HEK293 (cell line): ENCODE measurements at regions not wholly inside any gene's neighbourhood (a gene's known extent, or its start where the extent isn't known, plus 50 kb on each side); places are given as distances from the start of the nearest gene placed in this dataset.
"Not testable (repeated sequence)": the region's sequence is repeated elsewhere in the genome, so short reads cannot be mapped to it uniquely, and the experiment has no call there.

ENCODE experiments used
- CTCF ChIA-PET: fragments of 350-600 bp; formaldehyde crosslinking; extraction: SDS; loops from one replicate; lab custom pipeline; 2021; ENCODE audit warnings: antibody characterized with exemption; lab: Yijun Ruan, JAX
- POLR2A ChIA-PET: fragments of 300-600 bp; formaldehyde crosslinking; extraction: SDS; loops from one replicate; lab custom pipeline; 2020; ENCODE audit warnings: antibody characterized with exemption, inconsistent platforms; lab: Yijun Ruan, JAX
- H3K27ac ChIP-seq: fragments of 200-500 bp; sonication (Bioruptor generic); 2 replicates; pipeline ENCODE4 v1.5.1; 2014; ENCODE audit warnings: low read depth, low read length, control low read depth, inconsistent platforms; ENCODE audit errors: extremely low read depth
- H3K36me3 ChIP-seq, 2 experiments: fragments of 200-500 bp in 1 of 2; sonication (Bioruptor generic) in 1 of 2; 1 replicate in 1 of 2; 2 replicates in 1 of 2; pipeline ENCODE4 v1.5.1; 2014 to 2017; ENCODE audit warnings: inconsistent platforms in 2 of 2, low read length in 2 of 2; ENCODE audit not compliant: control insufficient read depth in 2 of 2, insufficient read depth in 1 of 2
- H3K4me1 ChIP-seq: fragments of 200-500 bp; sonication (Bioruptor generic); 2 replicates; pipeline ENCODE4 v1.5.1; 2014; ENCODE audit warnings: mild to moderate bottlenecking, low read length, inconsistent platforms; ENCODE audit not compliant: control insufficient read depth, insufficient read depth
- H3K4me3 ChIP-seq: 2 replicates; pipeline ENCODE4 v1.5.1; 2011; ENCODE audit warnings: low read depth, mild to moderate bottlenecking, control low read depth, low read length, moderate library complexity
- H3K9me3 ChIP-seq: fragments of 200-500 bp; sonication (Bioruptor generic); 2 replicates; pipeline ENCODE4 v1.5.1; 2014; ENCODE audit warnings: low read depth, low read length, inconsistent platforms; ENCODE audit not compliant: control insufficient read depth, insufficient read depth
- EGR2 ChIP-seq: fragments of 450-650 bp; formaldehyde crosslinking; IDR thresholded peaks from 2 replicates; pipeline ENCODE4 v1.5.1; 2016; ENCODE audit warnings: low read depth, missing biosample characterization, missing genetic modification characterization
- FEZF1 ChIP-seq: fragments of 450-650 bp; formaldehyde crosslinking; IDR thresholded peaks from 2 replicates; pipeline ENCODE4 v1.5.1; 2016; ENCODE audit warnings: missing biosample characterization, missing genetic modification characterization
- KLF1 ChIP-seq: fragments of 450-650 bp; formaldehyde crosslinking; IDR thresholded peaks from 2 replicates; pipeline ENCODE4 v1.5.1; 2016; ENCODE audit warnings: missing biosample characterization, missing genetic modification characterization
- PRDM1 ChIP-seq: fragments of 450-650 bp; formaldehyde crosslinking; IDR thresholded peaks from 2 replicates; pipeline ENCODE4; 2016; ENCODE audit warnings: missing biosample characterization, missing genetic modification characterization
- RBAK ChIP-seq: fragments of 450-650 bp; formaldehyde crosslinking; IDR thresholded peaks from 2 replicates; pipeline ENCODE4 v1.5.1; 2016; ENCODE audit warnings: missing biosample characterization, missing genetic modification characterization
- SP7 ChIP-seq: fragments of 450-650 bp; formaldehyde crosslinking; IDR thresholded peaks from 2 replicates; pipeline ENCODE4 v1.5.1; 2016; ENCODE audit warnings: missing biosample characterization, missing genetic modification characterization
- ZEB2 ChIP-seq: fragments of 450-650 bp; formaldehyde crosslinking; IDR thresholded peaks from 2 replicates; pipeline ENCODE4 v1.5.1; 2016; ENCODE audit warnings: missing biosample characterization, missing genetic modification characterization
- ZFHX2 ChIP-seq: fragments of 450-650 bp; formaldehyde crosslinking; conservative IDR thresholded peaks from 2 replicates; pipeline ENCODE4 v1.5.1; 2016; ENCODE audit warnings: missing biosample characterization, missing genetic modification characterization
- ZFP37 ChIP-seq: fragments of 450-650 bp; formaldehyde crosslinking; IDR thresholded peaks from 2 replicates; pipeline ENCODE4 v1.5.1; 2016; ENCODE audit warnings: missing biosample characterization, missing genetic modification characterization
- ZNF140 ChIP-seq: fragments of 450-650 bp; formaldehyde crosslinking; IDR thresholded peaks from 2 replicates; pipeline ENCODE4 v1.5.1; 2016; ENCODE audit warnings: missing biosample characterization, missing genetic modification characterization
- ZNF202 ChIP-seq: fragments of 450-650 bp; formaldehyde crosslinking; IDR thresholded peaks from 2 replicates; pipeline ENCODE4 v1.5.1; 2016; ENCODE audit warnings: missing biosample characterization, missing genetic modification characterization, borderline replicate concordance
- ZNF324 ChIP-seq: fragments of 450-650 bp; formaldehyde crosslinking; IDR thresholded peaks from 2 replicates; pipeline ENCODE4 v1.5.1; 2016; ENCODE audit warnings: missing biosample characterization, missing genetic modification characterization
- ZNF404 ChIP-seq: fragments of 450-650 bp; formaldehyde crosslinking; IDR thresholded peaks from 2 replicates; pipeline ENCODE4 v1.5.1; 2017; ENCODE audit warnings: missing biosample characterization, missing genetic modification characterization
- ZNF521 ChIP-seq: fragments of 450-650 bp; formaldehyde crosslinking; IDR thresholded peaks from 2 replicates; pipeline ENCODE4 v1.5.1; 2017; ENCODE audit warnings: missing biosample characterization, mild to moderate bottlenecking, missing genetic modification characterization
- ZNF544 ChIP-seq: fragments of 450-650 bp; formaldehyde crosslinking; IDR thresholded peaks from 2 replicates; pipeline ENCODE4 v1.5.0; 2017; ENCODE audit warnings: missing biosample characterization, missing genetic modification characterization
- ZNF549 ChIP-seq: fragments of 450-650 bp; IDR thresholded peaks from 2 replicates; pipeline ENCODE4 v1.5.1; 2018; ENCODE audit warnings: missing biosample characterization, missing genetic modification characterization, mild to moderate bottlenecking, inconsistent platforms, moderate library complexity
- ZNF585B ChIP-seq: fragments of 450-650 bp; formaldehyde crosslinking; IDR thresholded peaks from 2 replicates; pipeline ENCODE4 v1.5.1; 2016; ENCODE audit warnings: missing biosample characterization, missing genetic modification characterization
- ZNF600 ChIP-seq: fragments of 450-650 bp; formaldehyde crosslinking; IDR thresholded peaks from 2 replicates; pipeline ENCODE4 v1.5.1; 2016; ENCODE audit warnings: missing biosample characterization, missing genetic modification characterization
- ZNF623 ChIP-seq: fragments of 450-650 bp; formaldehyde crosslinking; IDR thresholded peaks from 2 replicates; pipeline ENCODE4 v1.5.1; 2016; ENCODE audit warnings: missing biosample characterization, missing genetic modification characterization
- ZNF624 ChIP-seq: fragments of 450-650 bp; formaldehyde crosslinking; IDR thresholded peaks from 2 replicates; pipeline ENCODE4 v1.5.1; 2017; ENCODE audit warnings: missing biosample characterization, missing genetic modification characterization
- ZNF658 ChIP-seq: fragments of 450-650 bp; formaldehyde crosslinking; IDR thresholded peaks from 2 replicates; pipeline ENCODE4; 2016; ENCODE audit warnings: missing biosample characterization, missing genetic modification characterization
- ZNF670 ChIP-seq: fragments of 450-650 bp; formaldehyde crosslinking; IDR thresholded peaks from 2 replicates; pipeline ENCODE4 v1.5.1; 2016; ENCODE audit warnings: missing biosample characterization, missing genetic modification characterization, low read depth
- TF ChIP-seq, protein P1 (sequence below): fragments of 450-650 bp; formaldehyde crosslinking; IDR thresholded peaks from 2 replicates; pipeline ENCODE4 v1.5.1; 2017; ENCODE audit warnings: missing biosample characterization, missing genetic modification characterization
- TF ChIP-seq, protein P2 (sequence below): fragments of 450-650 bp; IDR thresholded peaks from 2 replicates; pipeline ENCODE4 v1.5.1; 2018; ENCODE audit warnings: missing biosample characterization, missing genetic modification characterization

DNA sequence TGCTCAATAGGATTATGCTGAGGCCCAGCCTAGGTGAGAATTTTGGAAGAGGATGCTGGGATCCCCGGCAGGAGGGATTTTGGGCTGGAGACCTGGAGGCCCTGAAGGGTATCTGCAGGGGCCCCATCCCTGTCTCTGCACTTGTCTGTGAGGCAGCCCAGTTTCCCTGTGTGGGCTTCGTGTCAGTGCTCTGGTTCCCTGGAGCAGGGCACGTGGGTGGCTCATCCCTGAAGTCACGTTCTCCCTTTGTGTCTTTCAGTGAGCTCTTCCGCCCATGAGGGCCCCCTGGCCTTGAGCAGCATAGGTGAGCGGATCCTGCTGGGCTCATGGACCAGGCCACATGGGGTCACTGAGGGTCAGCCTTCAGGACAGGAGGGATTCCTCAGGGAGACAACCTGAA lies 217.9 kb downstream of the SNRPN start:
- Histone ChIP-seq H3K4me1 (no peaks in the 10 kb centered on the region), H3K4me3 (no peak overlapping the region), H3K9me3 (no peaks in the 10 kb centered on the region), H3K27ac (no peak overlapping the region), H3K36me3 (no peaks in the 10 kb centered on the region)
- CTCF ChIA-PET, result no interaction called here
- POLR2A ChIA-PET, result no interaction called here
- no peak for TF ChIP-seq EGR2 (tag by site-specific recombination)
- TF ChIP-seq ZNF324 (tag by site-specific recombination), result no peak
- no peak for TF ChIP-seq ZEB2
- TF ChIP-seq PRDM1 (tag by site-specific recombination), result no peak
- TF ChIP-seq ZFP37, result no peak
- TF ChIP-seq SP7 (tag by site-specific recombination), result no peak
- TF ChIP-seq, protein P1, sequence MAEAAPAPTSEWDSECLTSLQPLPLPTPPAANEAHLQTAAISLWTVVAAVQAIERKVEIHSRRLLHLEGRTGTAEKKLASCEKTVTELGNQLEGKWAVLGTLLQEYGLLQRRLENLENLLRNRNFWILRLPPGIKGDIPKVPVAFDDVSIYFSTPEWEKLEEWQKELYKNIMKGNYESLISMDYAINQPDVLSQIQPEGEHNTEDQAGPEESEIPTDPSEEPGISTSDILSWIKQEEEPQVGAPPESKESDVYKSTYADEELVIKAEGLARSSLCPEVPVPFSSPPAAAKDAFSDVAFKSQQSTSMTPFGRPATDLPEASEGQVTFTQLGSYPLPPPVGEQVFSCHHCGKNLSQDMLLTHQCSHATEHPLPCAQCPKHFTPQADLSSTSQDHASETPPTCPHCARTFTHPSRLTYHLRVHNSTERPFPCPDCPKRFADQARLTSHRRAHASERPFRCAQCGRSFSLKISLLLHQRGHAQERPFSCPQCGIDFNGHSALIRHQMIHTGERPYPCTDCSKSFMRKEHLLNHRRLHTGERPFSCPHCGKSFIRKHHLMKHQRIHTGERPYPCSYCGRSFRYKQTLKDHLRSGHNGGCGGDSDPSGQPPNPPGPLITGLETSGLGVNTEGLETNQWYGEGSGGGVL (tag by site-specific recombination), result no peak
- TF ChIP-seq ZNF623, result no peak
- no peak for TF ChIP-seq FEZF1

DNA sequence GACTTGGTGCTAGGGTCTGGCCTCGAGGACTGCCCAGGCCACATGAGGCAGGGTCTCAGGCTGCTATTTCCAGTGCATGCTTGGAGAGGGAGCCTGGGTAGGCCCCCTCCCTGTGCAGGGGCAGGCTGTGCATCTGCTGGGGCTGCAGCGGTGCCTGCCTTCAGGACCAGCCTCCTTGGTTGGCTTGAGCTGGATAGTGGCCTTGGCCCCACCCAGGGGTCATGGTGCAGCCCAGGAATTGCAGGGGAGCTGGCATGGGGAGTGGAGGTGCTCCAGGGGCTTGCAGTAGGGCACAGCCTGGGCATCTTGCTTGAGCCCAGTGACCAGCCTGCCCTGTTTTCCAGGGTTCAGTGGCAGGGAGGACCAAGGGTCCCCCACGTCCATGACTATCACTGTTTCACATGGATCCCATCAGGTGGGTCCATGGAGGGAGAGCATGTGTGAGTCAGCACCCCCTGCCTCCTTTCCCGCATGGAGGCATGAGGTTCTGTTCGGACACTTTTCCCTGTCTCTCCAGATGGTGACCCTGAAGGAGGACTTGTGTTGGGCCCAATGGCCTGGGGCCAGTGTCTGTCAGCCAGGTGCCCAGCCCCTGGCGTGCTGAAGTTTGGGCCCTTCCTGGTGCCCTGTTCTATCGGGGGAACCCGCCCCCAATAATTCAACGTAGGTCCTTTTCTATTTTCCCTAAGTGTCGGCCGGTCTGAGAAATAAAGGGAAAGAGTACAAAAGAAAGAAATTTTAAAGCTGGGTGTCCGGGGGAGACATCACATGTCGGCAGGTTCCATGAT lies 218.6 kb downstream of the SNRPN start:
- Histone ChIP-seq H3K27ac (no peak overlapping the region), H3K4me3 (no peak overlapping the region), H3K36me3 (no peaks in the 10 kb centered on the region), H3K4me1 (no peaks in the 10 kb centered on the region), H3K9me3 (no peaks in the 10 kb centered on the region)
- ChIA-PET POLR2A (no interaction called here), CTCF (no interaction called here)
- no peak for TF ChIP-seq ZNF324 (tag by site-specific recombination)
- TF ChIP-seq KLF1, result no peak
- TF ChIP-seq ZNF202 (tag by site-specific recombination), result no peak
- TF ChIP-seq ZFHX2 (tag by site-specific recombination), result no peak
- TF ChIP-seq ZNF600, result no peak
- no peak for TF ChIP-seq ZNF549 (tag by site-specific recombination)

DNA sequence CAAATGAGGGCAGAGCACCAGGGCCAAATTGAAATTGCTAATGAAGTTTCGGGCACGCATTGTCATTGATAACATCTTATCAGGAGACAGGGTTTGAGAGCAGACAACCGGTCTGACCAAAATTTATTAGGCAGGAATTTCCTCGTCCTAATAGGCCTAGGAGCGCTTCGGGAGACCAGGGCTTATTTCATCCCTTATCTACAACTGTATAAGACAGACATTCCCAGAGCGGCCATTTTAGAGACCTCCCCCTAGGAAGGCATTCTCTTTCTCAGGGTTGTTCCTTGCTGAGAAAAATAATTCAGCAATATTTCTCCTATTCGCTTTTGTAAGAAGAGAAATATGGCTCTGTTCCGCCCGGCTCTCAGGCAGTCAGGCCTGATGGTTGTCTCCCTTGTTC lies 219.4 kb downstream of the SNRPN start:
- H3K36me3 ChIP-seq, H3K4me1 ChIP-seq, POLR2A ChIA-PET, CTCF ChIA-PET, H3K9me3 ChIP-seq, H3K27ac ChIP-seq, H3K4me3 ChIP-seq: not testable (repeated sequence)

DNA sequence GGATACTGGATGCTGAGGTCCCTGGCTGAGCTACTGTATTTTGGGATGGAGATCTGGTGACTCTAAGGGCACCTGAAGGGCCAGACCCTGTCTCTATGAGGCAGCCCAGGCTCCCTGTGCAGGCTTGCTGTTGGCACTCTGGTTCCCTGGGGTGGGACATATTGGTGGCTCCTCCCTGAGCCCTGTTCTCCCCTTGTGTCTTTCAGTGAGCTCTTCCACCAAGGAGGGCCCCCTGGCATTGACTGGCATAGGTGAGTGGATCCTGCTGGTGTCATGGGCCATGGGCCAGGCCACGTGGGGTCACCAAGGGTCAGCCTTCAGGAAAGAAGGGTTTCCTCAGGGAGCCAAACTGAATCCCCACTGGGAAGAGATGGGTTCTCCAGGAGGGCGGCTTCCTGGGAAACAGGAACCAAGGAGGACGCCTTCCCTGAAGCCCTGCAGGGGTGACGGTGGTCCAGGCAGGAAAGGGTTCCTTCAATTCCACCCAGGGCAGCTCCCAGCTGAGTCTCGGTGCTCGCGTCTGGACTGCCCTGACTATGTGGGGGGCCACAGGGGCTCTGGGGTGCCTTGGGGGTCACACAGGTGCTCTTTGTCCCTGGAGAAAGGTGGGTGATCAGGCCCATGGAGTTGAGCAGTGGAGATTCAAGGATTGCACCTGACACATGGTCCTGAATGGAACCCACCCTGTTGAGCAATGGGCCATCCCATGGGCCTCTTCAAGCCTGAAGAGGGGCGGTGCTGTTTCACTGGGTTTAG lies 220.4 kb downstream of the SNRPN start:
- Histone ChIP-seq H3K4me3 (no peak overlapping the region), H3K36me3 (no peaks in the 10 kb centered on the region), H3K27ac (no peak overlapping the region), H3K9me3 (no peaks in the 10 kb centered on the region), H3K4me1 (no peaks in the 10 kb centered on the region)
- ChIA-PET POLR2A (no interaction called here), CTCF (no interaction called here)
- TF ChIP-seq, protein P2, sequence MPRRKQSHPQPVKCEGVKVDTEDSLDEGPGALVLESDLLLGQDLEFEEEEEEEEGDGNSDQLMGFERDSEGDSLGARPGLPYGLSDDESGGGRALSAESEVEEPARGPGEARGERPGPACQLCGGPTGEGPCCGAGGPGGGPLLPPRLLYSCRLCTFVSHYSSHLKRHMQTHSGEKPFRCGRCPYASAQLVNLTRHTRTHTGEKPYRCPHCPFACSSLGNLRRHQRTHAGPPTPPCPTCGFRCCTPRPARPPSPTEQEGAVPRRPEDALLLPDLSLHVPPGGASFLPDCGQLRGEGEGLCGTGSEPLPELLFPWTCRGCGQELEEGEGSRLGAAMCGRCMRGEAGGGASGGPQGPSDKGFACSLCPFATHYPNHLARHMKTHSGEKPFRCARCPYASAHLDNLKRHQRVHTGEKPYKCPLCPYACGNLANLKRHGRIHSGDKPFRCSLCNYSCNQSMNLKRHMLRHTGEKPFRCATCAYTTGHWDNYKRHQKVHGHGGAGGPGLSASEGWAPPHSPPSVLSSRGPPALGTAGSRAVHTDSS, result no peak
- TF ChIP-seq ZNF544 (tag by site-specific recombination) (no peak), RBAK (tag by site-specific recombination) (no peak), ZNF140 (tag by site-specific recombination) (no peak), ZNF624 (tag by site-specific recombination) (no peak), ZNF670 (tag by site-specific recombination) (no peak), ZNF404 (tag by site-specific recombination) (no peak), ZNF521 (tag by site-specific recombination) (no peak), ZNF585B (tag by site-specific recombination) (no peak), ZNF658 (no peak)
